ENCODE measurements at regions not wholly inside any gene's neighbourhood (a gene's known extent, or its start where the extent isn't known, plus 50 kb on each side); places are given as distances from the start of the nearest gene placed in this dataset.
"Not testable (repeated sequence)": the region's sequence is repeated elsewhere in the genome, so short reads cannot be mapped to it uniquely, and the experiment has no call there.

DNA sequence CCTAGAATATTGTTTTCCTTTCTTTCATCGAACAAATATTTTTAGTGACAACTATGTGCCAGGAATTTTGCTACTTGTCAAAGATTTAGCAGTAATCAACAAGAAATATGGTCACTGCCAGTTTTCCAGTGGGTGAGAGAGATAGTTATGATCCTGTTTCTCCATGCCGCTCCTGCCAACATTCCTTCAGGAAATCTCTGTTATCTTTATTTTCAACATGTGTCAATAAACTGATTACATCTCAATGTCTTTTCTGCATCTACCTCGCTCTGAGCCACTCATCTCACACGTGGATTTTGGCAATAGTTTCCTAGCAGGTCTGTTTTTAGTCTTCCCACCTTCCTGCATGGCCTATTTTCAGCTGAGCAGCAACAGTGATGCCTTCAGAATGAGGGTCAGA lies 650.0 kb upstream of the STXBP6 start:
- ATAC-seq (no peak), DNase-seq (no peak)

DNA sequence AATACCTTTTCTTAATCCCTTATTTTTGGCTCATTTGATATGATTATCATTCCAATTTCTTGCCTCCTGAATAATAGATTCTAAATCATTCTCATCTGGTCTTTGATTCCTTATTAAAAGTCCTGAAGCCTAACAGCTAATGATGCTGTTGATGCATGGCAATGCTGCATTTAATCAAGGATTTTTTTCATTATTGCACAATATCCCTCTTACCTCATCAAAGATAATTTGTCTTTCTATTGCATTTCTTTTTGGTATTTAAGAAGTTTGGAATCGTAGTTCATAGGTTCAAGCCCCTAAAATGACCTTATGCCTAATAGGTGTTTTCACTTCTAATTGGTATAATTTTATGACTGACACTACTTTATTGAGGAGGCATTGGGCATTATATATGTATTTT lies 648.2 kb upstream of the STXBP6 start:
- ATAC-seq (no peak), DNase-seq (no peak)

DNA sequence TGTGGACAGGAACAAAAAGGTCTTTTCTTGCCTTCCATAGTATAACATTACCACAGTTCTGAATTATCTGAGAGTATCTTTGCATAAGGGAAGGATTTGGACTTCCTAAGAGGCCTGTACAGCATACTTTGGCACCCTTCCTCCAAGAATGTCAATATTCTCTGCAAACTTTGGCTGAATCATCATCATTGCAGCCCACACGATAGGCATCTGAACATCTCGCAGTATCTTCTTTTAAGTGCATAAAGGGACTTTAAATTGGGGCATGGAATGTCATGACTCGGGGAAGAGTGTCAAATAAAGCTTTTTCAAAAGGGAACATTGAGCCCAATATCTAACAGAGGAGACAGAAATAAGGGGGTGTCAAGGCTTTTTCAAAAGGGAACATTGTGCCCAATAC lies 646.2 kb upstream of the STXBP6 start:
- no peak for DNase-seq
- no peak for ATAC-seq

GRCh38 chr14:25685004-25685403 lies 635.1 kb upstream of the STXBP6 start:
- ATAC-seq: no peak
- no peak for DNase-seq

DNA sequence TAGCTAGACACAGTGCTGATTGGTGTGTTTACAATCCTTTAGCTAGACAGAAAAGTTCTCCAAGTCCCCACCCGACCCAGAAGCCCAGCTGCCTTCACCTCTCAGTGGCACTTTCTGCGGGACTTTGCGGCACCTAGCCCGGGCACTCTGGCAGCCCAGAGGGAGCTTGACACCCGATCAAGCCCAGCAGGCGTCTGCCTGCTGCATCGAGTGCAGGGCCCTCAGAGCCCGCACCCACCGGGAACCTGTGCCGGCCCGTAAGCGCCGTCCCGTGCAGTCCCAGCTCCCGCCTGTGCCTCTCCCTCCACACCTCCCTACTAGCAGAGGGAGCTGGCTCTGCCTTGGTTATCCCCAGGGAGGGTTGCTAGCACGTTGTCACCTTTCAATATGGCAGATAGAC lies 631.0 kb upstream of the STXBP6 start:
- no peak for DNase-seq
- ATAC-seq: no peak

GRCh38 chr14:25680511-25680910 lies 630.6 kb upstream of the STXBP6 start:
- not testable (repeated sequence) for ATAC-seq, DNase-seq

GRCh38 chr14:25677111-25677510 lies 627.2 kb upstream of the STXBP6 start:
- ATAC-seq (no peak), DNase-seq (no peak)

DNA sequence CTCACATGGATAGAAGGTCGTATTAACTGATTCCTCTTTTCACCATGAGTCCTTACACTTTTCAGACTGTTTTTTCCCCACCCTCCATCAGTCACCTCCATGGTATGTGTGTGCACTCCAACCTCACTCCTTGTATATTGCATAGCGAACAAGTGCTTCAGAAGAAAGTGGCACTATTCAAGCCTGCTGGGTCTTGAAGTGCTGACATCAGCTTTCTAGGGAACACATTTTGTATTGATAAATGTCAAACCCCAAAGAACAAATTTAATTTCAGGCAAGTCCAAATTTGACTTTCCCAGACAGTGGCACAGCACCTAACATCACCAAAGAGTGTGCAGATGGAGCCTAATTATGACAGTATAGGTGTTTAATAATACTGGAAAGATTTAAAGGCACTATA lies 617.4 kb upstream of the STXBP6 start:
- DNase-seq: no peak
- no peak for ATAC-seq

DNA sequence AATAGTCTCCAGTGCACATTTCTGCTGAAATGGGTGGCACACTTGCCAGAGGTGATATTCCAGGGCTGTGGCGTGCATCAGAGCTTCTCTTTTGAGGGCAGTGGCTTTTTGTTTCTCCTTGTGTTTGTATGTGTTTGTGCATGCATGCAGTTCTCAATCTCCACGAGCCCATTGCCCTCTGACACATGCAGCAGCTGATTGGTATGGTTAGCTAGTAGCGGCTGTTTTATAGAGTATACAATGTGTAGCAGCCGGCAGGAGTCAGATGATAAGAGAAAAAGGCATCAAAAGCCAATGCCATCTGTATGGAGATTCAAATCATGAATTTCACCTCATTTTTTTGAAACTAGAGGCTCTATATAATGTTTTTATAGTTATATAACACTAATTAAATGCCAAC lies 616.9 kb upstream of the STXBP6 start:
- DNase-seq (no peak), ATAC-seq (no peak)

GRCh38 chr14:25658988-25659387 lies 609.0 kb upstream of the STXBP6 start:
- ATAC-seq: no peak
- DNase-seq: no peak

GRCh38 chr14:25630447-25630846 lies 580.5 kb upstream of the STXBP6 start:
- no peak for DNase-seq
- ATAC-seq: no peak

DNA sequence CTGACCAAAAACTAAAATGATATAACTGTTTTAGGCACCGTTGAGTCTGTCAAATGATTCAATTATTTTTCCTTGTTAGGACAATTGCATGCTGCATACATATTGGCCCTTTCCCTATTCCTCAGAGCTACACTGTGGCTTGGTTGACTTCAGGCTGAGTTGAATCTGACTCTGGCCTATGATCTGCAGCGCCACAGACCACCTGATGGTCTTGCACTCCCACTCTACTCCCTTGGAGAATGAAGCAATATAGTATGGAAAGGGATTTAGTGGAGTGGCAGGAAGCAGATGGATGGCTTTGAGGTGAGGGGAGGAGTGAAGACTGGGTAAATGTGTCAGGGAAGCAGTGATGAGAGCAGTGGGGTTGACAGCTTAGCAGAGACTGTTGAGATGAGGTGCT lies 579.0 kb upstream of the STXBP6 start:
- DNase-seq: no peak
- ATAC-seq: no peak

- ATAC-seq (no peak), DNase-seq (no peak)
Measured at GRCh38 chr14:25628390-25628789, 578.4 kb upstream of the STXBP6 start.

- no peak for DNase-seq
- no peak for ATAC-seq
Measured at GRCh38 chr14:25626986-25627385, 577.0 kb upstream of the STXBP6 start.

GRCh38 chr14:25622763-25623162 lies 572.8 kb upstream of the STXBP6 start:
- DNase-seq: no peak
- no peak for ATAC-seq

DNA sequence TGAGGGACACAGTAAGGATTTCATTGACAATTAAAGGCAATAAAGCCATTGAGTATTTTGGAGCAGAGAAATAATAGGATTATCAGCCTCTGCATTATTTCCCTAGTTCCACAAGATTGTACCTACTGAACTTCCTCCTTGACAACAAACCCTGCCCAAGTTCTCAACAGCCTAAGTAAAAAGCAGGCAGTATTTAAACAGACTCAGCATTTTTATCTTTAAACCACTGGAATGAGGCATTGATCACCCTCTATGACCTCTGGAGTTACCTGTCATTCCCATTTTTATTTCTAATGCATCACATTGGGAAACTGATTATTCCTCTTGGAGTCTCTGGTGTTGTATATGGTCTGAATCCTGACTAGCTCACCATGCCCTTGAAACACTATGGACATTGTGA lies 570.6 kb upstream of the STXBP6 start:
- ATAC-seq (no peak), DNase-seq (no peak)

GRCh38 chr14:25615174-25615573 lies 565.2 kb upstream of the STXBP6 start:
- no peak for ATAC-seq
- no peak for DNase-seq

- ATAC-seq (no peak), DNase-seq (no peak)
Measured at GRCh38 chr14:25607192-25607591, 557.2 kb upstream of the STXBP6 start.

DNA sequence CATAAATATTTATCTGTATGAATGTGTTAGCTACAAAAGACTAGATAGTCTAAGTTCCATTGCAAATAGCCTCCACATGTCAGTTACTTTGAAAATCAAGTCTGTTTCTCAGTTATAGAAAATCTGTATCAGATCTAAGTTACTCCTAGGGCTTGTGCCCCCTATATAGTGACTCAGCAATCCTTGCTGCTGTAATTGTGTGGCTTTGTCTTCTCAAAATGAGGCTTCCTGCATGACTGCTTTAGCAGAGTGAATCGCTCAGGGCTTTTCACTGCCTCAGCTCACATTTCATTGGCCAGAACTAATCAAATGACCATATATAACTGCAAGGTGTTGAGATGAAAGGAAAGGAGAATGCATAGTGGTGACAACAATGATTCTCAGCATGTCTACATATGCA lies 552.2 kb upstream of the STXBP6 start:
- ATAC-seq (no peak), DNase-seq (no peak)

DNA sequence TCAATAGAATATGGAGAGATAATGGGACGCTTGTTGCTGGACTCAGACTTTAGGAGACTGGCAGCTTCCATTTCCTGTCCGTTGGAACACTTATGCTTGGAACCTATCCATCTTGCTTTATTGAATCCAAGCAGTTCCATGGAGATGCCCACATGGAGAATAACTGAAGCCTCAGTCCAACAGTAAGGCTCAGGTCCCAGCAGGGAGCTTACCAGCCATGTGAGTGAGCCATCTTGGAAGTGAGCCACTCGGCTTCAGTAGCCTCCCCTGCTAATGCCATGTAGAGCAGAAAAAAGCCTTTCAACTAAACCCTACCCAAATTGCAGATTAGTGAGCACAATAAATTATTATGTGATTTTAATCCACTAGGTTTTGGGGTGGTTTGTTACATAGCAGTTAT lies 538.8 kb upstream of the STXBP6 start:
- no peak for ATAC-seq

DNA sequence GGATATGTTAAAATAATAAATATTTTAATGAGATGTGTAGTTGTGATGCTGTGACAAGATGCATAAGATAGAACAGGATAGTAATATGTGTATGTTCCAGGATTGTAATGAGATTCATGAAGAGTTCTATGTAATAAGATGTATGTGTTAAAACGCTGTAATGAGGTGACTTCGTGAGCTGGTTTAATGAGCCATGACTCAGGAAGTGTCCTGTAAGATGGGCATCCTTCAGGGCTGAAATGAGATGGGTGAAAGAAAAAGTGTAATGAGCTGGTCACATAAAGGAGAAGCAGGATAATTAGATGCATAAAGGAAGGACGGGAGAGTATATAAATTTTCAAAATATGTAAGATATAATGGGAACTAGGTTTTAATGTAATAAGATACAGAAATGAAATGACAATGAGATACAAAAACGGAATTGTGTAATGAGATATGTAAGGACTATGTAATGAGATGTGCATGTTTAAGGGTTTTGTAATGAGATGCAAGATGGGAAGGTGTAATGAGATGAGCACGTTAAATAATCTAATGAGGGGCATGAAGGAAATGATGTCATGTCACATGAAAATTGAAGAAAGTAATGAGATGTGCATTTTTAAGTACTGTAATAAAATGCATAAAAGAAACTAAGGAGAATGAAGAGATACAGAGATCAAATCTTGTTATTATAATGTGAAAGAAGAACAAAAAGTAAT lies 524.8 kb upstream of the STXBP6 start:
- DNase-seq (no peak), ATAC-seq (no peak)

More for the DNA sequence above, 538.8 kb upstream of the STXBP6 start:
- DNase-seq: no peak

DNA sequence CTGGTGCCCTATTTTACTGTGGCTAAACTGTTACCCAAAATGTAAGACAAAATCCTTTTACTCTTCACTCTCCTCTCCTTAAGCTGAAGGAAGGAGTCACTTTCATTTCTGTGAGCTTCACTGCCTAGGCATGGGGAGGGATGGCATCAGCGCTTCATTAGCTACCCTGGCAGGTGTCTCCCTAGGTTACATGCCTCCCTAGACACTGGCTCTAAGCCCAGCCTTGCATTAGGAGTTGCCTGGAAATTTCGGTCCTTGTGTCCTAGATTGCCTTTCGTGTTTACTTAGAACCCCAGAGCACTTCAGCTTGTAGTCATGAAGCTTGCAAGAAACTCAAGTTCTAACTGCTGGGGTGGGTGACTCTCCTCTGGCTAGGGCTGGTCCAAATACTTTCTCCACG lies 520.5 kb upstream of the STXBP6 start:
- DNase-seq: no peak
- no peak for ATAC-seq

DNA sequence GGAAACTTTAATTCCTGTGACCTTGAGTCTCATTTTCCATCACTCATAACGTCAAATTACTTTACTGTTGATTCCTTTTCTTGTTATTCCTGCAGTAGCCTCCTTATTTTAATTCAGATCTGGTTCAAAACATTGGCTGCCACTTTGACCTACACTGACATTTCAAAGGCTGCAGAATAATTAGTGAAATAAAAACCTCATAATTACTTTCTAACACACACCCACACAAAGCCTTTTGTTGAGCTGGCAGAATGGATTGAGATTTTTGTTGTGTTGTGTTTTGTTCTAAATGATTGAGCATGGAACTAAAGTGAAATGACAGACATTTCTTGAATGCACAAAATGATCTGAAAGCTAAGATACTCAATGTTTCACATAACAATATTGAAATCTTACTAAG lies 507.5 kb upstream of the STXBP6 start:
- no peak for ATAC-seq
- DNase-seq: no peak

GRCh38 chr14:25552826-25553225 lies 502.9 kb upstream of the STXBP6 start:
- DNase-seq (no peak), ATAC-seq (no peak)

GRCh38 chr14:25551674-25552073 lies 501.7 kb upstream of the STXBP6 start:
- ATAC-seq (no peak), DNase-seq (no peak)
